Stimulated activated CD4-positive, alpha-beta T cell treated with anti-CD3 and anti-CD28 coated beads, TNF-alpha, amount 100 ng/mL, for 48 hours (primary cell): ENCODE measurements at regions not wholly inside any gene's neighbourhood (a gene's known extent, or its start where the extent isn't known, plus 50 kb on each side); places are given as distances from the start of the nearest gene placed in this dataset.
"Not testable (repeated sequence)": the region's sequence is repeated elsewhere in the genome, so short reads cannot be mapped to it uniquely, and the experiment has no call there.

Experiments
- DNase-seq, 3 donors: peaks; one replicate each; pipeline ENCODE4 v3.0.0-alpha.2; 2020; ENCODE audit warnings: low read depth in 3 of 3

DNA sequence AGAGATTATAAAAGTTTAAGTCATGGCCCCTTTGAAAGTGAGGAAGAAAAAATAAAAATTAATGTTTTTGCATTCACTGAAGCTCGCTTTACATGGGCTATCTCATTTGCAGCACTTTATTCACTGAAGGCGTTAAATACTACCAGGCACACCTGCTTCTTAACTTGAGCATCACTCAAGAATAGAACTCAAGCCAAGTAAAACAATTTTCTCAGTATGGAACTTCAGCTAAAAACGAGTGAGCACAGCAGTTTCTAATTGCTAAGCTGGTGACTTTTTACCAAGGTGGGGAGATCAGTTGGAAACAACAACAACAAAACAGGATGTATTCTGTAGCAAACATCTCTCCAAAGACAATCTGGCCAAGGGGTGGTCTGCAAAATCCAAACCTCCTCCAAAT lies 405.6 kb downstream of the RAB38 start:
- no peak for DNase-seq

DNA sequence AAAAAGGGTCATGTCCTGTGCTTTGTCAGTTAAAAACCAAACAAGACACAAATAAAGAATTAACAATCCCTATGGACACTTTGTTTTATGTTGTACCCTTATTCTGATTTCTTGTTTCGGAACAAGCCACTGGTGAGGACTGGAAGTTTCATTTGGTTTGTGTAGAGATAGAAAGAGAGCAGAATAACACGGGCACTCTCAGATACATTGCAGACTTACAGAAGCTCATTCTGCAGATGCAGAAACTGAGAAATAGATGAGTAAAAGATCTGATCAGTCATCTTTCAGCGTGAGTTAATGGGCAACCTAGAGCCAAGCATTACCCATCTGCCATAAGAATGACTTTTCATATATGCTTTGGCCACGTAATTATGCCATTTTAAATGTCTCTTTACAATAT lies 407.6 kb downstream of the RAB38 start:
- DNase-seq, result no peak

DNA sequence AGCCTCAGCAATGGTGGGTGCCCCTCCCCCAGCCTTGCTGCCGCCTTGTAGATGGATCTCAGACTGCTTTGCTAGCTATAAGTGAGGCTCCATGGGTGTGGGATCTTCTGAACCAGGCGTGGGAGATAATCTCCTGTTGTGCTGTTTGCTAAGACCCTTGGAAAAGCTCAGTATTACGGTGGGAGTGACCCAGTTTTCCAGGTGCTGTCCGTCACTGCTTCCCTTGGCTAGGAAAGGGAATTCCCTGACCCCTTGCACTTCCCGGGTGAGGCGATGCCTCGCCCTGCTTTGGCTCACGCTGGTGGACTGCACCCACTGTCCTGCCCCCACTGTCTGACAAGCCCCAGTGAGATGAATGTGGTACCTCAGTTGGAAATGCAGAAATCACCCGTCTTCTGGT lies 411.2 kb downstream of the RAB38 start:
- not testable (repeated sequence) for DNase-seq

DNA sequence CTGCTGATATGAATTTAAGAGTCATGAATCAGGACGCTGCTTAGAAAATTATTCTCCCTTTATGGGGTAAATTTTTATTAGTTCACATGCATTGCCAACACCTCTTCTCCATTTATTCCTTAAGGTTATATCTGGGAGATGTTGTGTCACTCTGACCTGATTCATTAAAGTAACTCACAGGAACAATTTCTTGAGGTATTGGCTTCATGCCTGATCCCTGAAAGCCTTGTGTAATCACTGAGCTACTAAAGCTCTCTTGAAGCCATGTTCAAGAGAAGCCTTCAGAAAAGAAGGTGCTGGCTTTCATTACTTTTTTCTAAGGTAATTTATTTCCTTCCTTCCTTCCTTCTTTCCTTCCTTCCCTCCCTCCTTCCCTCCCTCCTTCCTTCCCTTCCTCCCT lies 420.6 kb downstream of the RAB38 start:
- no peak for DNase-seq

DNA sequence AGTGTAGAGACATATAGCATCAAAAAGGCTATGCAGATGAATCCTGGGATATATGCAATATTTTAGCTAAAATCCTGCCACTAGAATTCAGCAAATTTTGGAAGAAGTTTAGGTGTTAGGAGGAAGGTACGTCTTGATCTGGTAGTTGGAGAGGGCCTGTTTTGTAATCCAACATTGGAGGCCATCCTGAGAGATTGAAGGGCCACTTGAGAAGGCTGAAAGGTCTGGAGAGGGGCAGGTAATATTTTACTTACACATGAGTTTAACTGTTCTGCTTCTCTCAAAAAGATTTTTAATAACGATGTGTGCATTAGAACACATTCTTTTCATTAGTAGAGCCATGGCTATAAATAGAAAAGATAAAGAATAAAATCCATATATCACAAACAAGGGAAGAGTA lies 422.1 kb downstream of the RAB38 start:
- DNase-seq, result no peak

DNA sequence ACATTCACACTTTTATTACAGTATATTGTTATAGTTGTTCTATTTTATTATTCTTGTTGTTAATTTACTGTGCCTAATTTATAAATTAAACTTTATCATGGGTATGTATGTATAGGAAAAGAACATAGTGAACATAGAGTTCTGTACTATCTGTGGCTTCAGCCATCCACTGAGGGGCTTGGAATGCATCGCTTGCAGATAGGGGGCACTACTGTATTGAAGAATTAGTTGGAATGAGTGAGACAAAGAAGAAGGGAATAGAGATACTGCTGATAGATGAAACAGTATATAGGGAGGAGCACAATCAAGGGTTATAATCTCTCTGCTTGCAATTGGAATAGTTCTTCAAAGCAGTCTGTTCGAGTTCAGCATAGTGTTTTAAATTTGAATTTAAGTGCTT lies 432.2 kb downstream of the RAB38 start:
- DNase-seq, result no peak

DNA sequence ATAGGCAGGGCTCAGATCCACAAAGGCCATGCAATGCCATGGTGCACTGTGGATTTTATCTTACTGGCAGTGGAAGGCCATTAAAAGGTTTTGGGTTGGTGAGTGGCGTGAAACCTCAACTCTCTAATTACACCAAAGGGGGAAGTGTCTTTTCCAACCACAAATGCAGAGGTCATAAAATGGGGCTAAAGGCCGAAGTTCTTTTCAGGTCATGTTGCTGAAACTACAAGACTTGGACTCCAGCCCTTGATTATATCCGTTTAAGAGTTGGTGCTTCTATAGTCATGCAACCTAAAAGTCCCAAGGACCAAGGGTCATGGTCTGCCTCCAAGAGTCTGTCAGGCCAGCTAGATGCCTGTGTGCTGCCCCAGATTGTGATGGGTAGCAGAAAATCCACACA lies 434.3 kb downstream of the RAB38 start:
- no peak for DNase-seq

DNA sequence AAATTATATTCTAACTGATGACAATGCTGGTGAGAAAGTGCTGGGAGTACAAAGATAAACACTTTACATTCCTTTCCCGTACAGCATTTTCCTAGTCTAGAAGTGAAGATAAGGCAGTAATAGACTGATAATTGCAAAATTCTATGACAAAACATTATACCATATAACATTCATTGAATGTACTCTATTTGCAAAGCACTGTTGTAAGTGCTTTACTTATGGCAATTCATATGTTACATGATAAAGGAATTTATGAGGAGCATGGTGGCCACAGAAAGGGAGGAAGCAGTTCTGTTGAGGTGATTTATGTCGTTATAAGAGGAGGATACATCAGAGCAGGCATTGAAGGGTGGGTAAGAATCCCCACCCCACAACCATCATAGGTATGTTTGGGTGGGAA lies 434.8 kb downstream of the RAB38 start:
- DNase-seq, result no peak

DNA sequence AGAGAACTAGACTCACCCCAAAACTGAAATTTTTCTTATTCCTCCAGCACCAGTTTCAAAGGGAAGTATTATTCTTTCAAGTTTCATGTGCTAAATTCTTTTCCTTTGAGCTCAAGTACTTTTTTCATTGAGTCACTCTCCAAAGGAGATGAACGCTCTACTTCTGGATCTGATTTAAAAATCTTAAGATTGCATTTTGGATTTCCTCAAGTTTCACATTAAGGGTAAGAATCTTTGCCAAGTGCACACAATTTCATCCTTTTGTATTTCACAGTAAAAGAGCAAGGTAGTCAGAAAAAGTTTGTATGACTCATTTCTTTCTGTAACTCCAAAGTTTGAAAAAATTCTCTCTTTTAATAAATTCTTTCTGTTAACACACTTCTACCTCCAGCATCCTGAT lies 435.5 kb downstream of the RAB38 start:
- no peak for DNase-seq

DNA sequence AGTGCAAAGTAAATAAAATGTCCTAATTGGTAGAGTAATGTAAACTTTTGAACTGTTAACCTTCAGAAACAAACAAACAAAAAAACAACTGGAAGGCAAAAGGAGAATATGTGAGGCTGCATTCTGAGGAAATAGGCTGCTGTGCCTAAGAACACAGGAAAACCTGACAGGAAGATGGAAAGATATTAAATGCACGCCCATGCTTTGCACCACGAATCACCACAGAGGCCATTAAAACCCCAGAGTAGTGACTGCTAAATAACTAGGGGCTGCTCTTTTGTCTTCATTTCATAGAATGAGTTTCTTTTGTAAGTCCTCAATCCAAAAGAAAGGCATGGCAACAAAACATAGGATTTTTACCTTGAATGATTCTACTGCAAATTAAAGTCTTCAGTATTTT lies 436.0 kb downstream of the RAB38 start:
- no peak for DNase-seq

DNA sequence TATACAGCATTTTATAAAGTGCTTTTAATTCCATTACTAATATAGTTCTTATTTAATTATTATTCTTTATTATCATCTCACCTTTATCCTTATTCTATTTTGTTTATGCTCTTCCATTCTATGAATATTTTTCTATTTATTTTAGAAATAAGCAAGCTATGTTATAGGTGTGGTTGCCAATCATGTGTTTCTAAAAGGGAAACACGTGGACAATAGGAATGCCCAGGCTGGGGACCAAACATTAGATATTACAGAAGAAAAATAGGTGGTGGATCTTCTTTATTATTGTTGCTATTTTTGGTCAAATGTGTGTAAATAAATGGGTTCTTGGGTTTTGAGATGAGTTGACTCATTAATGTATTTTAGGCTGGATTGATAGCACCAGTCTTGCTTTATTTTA lies 438.3 kb downstream of the RAB38 start:
- DNase-seq, result no peak

DNA sequence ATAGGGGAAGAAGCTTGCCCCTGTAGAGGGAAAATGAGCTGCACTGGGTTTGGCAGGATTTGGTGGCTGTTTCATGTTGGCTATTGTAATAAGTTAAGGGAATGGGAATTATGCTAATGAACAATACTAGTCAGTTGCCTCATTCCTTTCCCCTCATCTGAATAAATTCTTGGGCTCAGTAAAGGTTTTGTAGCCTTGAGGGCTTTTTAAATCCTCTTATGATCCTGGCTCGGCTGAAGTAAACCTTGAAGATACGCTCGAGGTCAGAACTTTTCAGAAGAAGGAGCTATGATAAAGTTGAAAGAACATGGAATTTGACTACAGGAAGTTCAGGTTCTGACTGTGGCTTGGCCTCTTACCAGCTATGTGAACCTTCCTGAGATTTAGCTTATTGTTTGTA lies 448.7 kb downstream of the RAB38 start:
- no peak for DNase-seq

DNA sequence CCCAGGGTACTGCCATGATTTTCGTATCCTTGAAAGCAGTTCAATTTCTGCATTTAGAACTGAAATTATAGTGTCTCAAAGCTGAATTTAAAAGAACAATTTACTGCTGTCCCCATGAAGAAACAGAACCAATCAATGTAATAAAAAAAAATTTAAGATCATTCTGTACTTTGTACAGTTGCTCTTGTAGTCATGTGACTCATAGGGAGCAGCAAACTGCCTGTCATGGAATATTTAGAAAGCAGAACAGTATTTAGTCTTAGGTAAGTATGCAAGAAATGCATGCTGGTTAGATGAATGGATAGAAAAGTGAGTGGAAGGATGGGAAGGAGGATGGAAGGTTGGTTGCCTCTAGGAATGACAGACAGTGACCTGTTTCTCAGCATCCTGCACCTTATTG lies 450.9 kb downstream of the RAB38 start:
- no peak for DNase-seq

DNA sequence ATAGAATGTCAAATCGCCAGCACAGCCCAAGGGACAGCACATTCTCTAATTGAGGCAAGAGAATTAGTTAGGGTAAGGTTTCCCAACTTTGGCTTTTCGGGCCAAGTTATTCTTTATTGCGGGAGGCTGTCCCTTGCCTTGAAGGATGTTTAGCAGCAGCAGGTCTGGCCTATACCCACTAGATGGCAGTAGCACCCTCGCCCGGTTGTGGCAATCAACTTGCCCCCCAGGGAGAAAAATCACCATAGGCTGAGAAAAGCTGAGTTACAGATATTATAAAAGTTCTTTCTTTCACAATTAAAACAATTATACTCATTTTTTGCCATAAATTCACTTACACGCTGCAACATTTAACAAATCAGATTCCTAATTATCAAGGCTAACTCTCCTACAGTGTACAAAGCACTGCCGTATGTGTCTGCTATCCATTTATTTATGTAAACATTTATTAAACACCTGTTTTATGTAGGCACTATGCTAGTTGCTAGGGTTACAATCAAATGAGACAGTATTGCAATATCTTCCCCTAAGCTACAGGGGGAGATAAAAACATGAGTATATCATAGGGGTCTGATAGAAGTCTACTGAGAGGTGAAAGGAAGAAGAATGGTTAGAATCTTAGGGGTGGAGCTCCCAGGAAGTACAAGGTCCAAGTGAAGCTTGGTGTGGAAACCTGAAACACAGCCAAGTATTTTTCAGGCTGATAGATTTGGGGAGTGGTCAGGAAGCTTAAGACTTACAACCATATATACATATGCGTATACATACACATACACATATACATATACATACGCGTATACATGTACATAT lies 452.3 kb downstream of the RAB38 start:
- DNase-seq, result no peak

DNA sequence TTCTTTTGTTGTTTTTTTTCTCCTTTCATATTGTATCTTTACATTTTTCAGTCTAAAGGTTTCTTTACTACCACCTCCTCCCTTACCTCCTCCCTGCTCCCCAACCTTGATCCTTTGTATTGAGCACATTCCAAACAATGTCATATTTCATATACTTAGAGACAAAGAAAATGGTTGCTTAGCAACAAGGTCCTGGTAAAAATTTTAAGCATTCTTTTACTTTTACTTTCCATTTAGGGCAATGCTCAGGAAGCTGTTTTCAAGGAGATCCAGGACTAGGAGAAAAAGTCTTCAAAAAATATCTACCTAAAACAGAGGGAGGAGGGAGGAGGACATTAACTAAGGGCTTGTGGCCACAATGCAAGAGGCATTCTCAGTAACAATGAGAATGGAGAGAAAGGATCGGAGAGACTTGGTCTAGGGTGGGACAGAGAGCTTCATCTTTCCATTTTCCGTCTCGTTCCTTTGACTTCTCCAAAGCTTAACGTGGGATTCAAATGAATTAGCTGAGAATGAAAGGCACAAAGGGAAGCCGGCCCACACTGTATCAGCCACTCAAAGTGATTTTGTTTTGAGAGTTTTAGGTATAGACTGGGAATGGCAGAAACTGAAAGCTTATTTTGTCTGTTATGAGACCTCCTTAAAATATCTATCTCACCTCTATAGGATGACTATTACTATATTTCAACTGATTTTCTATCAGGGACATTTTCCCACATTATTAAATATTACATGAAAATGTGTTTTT lies 455.7 kb downstream of the RAB38 start:
- no peak for DNase-seq

DNA sequence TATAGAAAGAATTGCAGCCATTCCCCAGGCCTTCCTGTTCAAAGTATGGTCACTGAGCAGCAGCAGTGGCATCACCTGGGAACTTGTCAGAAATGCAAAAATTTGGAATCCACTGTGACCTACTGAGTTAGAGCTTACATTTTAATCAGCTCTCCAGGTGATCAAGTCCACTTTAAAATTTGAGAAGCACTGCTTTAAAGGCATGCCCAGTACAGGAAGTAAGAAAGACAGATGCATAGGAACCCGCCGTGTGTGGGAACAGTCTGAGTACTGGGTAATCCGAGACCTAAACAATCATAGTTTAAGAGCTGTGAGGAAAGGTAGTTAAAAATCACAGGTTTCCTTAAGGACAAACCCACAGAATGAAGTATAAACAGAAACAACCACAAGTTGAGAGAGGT lies 462.4 kb downstream of the RAB38 start:
- no peak for DNase-seq

DNA sequence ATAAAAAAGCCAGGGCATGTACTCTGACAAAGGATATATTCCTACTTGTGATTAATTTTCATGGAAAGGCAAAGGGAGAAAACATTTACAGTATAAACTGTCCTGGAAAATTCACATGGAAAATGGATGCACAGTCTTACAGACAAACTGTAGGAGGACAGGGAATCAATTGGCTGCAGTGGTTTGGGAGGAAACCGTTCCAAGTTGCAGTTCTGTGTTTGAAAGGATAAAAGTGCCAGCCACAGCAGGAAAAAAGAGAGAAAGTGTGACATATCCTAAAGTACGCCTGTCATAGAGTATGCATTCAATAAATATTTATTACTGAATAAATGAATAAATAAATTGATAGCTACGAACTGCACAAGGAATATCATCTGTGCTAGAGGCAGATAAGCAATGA lies 462.9 kb downstream of the RAB38 start:
- no peak for DNase-seq

DNA sequence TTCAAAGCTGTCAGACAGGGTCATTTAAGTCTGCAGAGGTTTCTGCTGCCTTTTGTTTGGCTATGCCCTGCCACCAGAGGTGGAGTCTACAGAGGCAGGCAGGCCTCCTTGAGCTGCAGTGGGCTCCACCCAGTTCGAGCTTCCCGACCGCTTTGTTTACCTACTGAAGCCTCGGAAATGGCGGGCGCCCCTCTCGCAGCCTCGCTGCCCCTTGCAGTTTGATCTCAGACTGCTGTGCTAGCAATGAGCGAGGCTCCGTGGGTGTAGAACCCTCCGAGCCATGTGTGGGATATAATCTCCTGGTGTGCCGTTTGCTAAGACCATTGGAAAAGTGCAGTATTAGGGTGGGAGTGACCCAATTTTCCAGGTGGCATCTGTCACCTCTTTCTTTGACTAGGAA lies 471.7 kb downstream of the RAB38 start:
- DNase-seq, result not testable (repeated sequence)

DNA sequence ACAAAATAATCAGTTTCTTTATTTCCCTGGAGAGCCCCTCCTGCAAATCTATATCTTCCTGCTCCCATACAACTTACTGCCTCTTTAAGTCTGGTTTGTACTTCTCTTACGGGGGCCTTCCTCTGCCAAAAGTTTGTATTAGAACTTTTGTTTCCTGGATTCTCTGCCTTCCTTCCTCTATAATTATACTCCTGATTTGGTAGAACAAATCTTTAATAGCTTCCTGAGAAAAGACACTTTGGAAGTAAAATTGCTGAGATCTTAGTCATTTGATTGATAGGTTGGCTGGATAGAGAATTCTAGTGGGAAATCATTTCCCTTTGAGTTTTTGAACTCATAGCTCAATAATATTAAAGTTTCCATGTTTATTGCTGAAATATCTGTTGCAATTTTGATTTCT lies 499.2 kb downstream of the RAB38 start:
- no peak for DNase-seq

DNA sequence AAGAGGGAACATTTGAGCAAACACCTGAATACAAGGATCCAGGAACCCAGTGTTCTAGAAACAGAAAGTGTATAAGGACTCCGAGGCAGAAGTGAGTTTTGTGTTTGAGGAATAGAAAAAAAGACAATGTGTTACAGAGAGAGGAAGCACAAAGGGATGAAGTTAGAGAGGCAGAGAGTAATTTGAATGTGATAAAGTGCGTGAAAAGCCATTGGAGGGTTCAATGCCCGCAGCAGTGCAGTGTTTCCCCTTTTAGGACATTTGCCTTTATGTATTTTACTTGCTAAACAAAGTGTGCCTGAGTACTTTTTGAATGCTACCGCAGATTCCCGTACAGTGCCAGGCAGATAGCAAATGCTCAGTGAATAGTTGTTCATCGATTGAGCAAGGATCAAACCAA lies 508.5 kb downstream of the RAB38 start:
- DNase-seq, result no peak

DNA sequence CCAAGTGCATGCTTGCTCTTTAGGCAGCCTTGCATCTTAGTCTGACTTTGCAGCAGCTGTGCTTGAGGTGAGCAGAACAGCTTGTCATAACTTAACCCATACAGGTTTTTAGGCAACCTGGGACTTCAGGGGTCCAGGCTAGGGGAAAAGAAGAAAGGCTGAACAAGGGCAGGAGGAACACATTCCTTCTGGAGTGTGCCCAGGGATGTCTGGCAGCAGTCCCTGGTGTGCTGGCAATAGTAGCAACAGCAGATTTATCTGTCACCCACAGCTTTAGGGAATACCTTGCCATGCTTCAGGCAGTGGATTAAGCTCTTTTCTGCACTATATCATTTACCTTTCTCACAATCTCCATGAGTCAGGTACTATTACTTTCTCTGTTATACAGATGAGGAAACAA lies 513.0 kb downstream of the RAB38 start:
- no peak for DNase-seq

DNA sequence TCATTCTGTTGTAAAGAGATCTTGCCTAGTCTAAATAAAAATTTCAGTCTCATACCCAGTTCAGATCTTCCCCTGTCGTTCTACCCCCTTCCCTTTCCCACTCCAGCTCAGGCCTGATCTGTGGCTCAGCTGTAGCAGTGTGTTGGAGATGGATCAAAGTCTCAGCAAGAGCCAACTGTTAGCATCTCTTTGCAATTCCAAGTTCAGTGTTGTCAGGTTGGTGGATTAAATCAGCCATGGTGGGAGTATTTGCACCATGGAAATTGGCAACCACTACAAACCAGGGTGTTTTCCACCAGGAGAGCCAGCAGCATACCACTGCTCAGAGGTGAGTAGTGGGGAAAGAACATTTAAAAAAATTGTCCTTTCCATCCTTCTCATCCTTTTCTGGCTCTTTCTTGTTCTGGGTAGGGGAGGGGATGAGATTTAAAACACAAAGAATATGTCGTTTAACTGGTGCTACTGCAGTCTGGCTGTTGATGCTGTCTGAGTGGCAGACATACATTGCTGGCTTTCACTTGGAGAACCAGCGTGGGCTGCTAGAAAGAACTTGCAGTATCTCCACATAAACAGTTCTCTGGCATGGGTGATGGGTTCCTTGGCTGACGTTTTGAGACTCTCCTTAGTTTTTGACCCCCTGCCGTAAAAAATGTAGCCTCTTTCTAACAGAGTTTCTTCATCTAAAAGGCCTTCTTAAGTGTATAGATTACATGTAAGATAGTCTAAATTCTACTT lies 514.1 kb downstream of the RAB38 start:
- DNase-seq, result no peak

DNA sequence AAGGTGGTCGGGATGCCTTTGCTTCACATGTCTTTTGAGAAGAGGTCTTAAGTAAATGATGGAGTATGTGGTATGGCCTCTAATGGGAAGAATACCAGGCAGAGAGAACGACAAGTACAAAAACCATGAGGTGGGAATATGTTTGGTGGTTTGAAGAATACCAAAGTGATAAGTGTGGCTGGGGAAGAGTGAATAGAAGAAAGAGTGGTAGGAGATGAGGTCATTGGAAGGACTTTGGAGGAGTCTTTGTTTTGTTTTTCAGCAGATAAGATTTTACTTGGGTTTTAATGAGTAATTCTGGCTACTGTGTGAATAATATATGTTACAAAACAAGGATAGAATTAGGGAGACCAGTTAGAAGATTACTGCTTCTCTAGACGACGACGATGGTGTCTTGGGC lies 515.4 kb downstream of the RAB38 start:
- no peak for DNase-seq
